ENCODE measurements at regions not wholly inside any gene's neighbourhood (a gene's known extent, or its start where the extent isn't known, plus 50 kb on each side); places are given as distances from the start of the nearest gene placed in this dataset.
"Not testable (repeated sequence)": the region's sequence is repeated elsewhere in the genome, so short reads cannot be mapped to it uniquely, and the experiment has no call there.

DNA sequence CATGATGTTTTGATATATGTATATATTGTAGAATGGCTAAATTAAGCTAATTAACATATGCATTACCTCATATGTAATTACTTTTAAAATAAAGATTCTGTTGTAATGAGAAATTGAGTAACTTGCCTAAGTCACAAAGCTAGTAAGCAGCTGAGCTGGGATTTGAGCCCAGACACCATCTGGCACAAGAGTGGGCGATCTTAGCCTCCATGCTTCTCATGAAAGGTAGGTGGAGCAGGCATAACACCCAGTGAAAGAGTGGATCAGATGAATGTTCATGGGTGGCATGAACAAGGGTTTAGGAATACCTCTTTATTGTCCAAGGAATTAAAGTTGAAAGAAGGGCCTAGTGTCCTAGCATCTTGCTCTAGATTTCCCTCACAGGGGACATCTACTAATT, 365.4 kb downstream of the TFAP2B start:
- no CpG with 5 or more reads among the region's 1 CpG for WGBS (ENCODE audit: extremely low coverage, insufficient coverage, low lambda C conversion rate)
- Histone ChIP-seq H3K4me2 (ENCODE audit: low read length) (no peak overlapping the region), H3K9ac (ENCODE audit: low read length) (no peak overlapping the region)

GRCh38 chr6:51193163-51193562, 374.5 kb downstream of the TFAP2B start:
- H3K18ac ChIP-seq (ENCODE audit: low read length); H4K5ac ChIP-seq (ENCODE audit: low read length); H2BK120ac ChIP-seq (ENCODE audit: low read depth, low read length); H3K27ac ChIP-seq (ENCODE audit: low read depth, low read length); H3K27me3 ChIP-seq (ENCODE audit: insufficient read depth, low read length, poor library complexity); H3K79me2 ChIP-seq (ENCODE audit: control insufficient read depth, insufficient read depth, low read length); H3K4me1 ChIP-seq (ENCODE audit: control insufficient read depth, low read depth, low read length); H4K8ac ChIP-seq (ENCODE audit: low read depth, low read length); H3K23ac ChIP-seq (ENCODE audit: low read length); H3K4ac ChIP-seq (ENCODE audit: low read depth, low read length); H2BK5ac ChIP-seq (ENCODE audit: low read length); H3K4me3 ChIP-seq (ENCODE audit: low read length); H3K56ac ChIP-seq (ENCODE audit: low read length); H2BK15ac ChIP-seq (replicated peaks; ENCODE audit: low read depth); H3K9ac ChIP-seq (ENCODE audit: low read length); H3K36me3 ChIP-seq (ENCODE audit: control insufficient read depth, insufficient read depth, low read length); H2AK5ac ChIP-seq (ENCODE audit: low read length); H3K79me1 ChIP-seq (ENCODE audit: low read length); H3K4me2 ChIP-seq (ENCODE audit: low read length); DNase-seq: not testable (repeated sequence)
- WGBS (ENCODE audit: extremely low coverage, insufficient coverage, low lambda C conversion rate), result no CpG with 5 or more reads among the region's 7 CpGs

More for the DNA sequence above, 365.4 kb downstream of the TFAP2B start:
- Histone ChIP-seq H3K18ac (ENCODE audit: low read length) (no peak overlapping the region), H2BK15ac (replicated peaks; ENCODE audit: low read depth) (no peak overlapping the region), H2BK5ac (ENCODE audit: low read length) (no peak overlapping the region), H3K4me1 (ENCODE audit: control insufficient read depth, low read depth, low read length) (no peaks in the 10 kb centered on the region), H3K23ac (ENCODE audit: low read length) (peak overlapping the region; percentile 66), H3K36me3 (ENCODE audit: control insufficient read depth, insufficient read depth, low read length) (no peaks in the 10 kb centered on the region), H3K79me1 (ENCODE audit: low read length) (no peaks in the 10 kb centered on the region), H2BK120ac (ENCODE audit: low read depth, low read length) (no peak overlapping the region), H3K56ac (ENCODE audit: low read length) (no peak overlapping the region), H3K27ac (ENCODE audit: low read depth, low read length) (no peak overlapping the region), H4K5ac (ENCODE audit: low read length) (no peak overlapping the region), H3K4me3 (ENCODE audit: low read length) (no peak overlapping the region), H4K8ac (ENCODE audit: low read depth, low read length) (no peak overlapping the region), H2AK5ac (ENCODE audit: low read length) (no peak overlapping the region), H3K79me2 (ENCODE audit: control insufficient read depth, insufficient read depth, low read length) (no peaks in the 10 kb centered on the region), H3K27me3 (ENCODE audit: insufficient read depth, low read length, poor library complexity) (no peaks in the 10 kb centered on the region), H3K4ac (ENCODE audit: low read depth, low read length) (no peak overlapping the region)
- no peak for DNase-seq

GRCh38 chr6:51199105-51199552, 380.5 kb downstream of the TFAP2B start:
- H3K56ac ChIP-seq (ENCODE audit: low read length), result no peak overlapping the region
- H3K23ac ChIP-seq (ENCODE audit: low read length), result no peak overlapping the region
- no peaks in the 10 kb centered on the region for H3K27me3 ChIP-seq (ENCODE audit: insufficient read depth, low read length, poor library complexity)
- no peak overlapping the region for H4K8ac ChIP-seq (ENCODE audit: low read depth, low read length)
- H3K36me3 ChIP-seq (ENCODE audit: control insufficient read depth, insufficient read depth, low read length), result no peaks in the 10 kb centered on the region
- no peak overlapping the region for H3K4me3 ChIP-seq (ENCODE audit: low read length)
- no peak overlapping the region for H2BK5ac ChIP-seq (ENCODE audit: low read length)
- no peaks in the 10 kb centered on the region for H3K79me1 ChIP-seq (ENCODE audit: low read length)
- no peaks in the 10 kb centered on the region for H3K4me1 ChIP-seq (ENCODE audit: control insufficient read depth, low read depth, low read length)
- DNase-seq, result no peak
- H3K9ac ChIP-seq (ENCODE audit: low read length), result no peak overlapping the region
- no peak overlapping the region for H3K4me2 ChIP-seq (ENCODE audit: low read length)
- H3K4ac ChIP-seq (ENCODE audit: low read depth, low read length), result no peak overlapping the region
- H3K27ac ChIP-seq (ENCODE audit: low read depth, low read length), result no peak overlapping the region
- no peak overlapping the region for H2BK120ac ChIP-seq (ENCODE audit: low read depth, low read length)
- H2AK5ac ChIP-seq (ENCODE audit: low read length), result no peak overlapping the region
- H4K5ac ChIP-seq (ENCODE audit: low read length), result no peak overlapping the region
- H3K79me2 ChIP-seq (ENCODE audit: control insufficient read depth, insufficient read depth, low read length), result no peaks in the 10 kb centered on the region
- no peak overlapping the region for H2BK15ac ChIP-seq (replicated peaks; ENCODE audit: low read depth)
- no peak overlapping the region for H3K18ac ChIP-seq (ENCODE audit: low read length)
- WGBS (ENCODE audit: extremely low coverage, insufficient coverage, low lambda C conversion rate), result no CpG with 5 or more reads among the region's 2 CpGs

DNA sequence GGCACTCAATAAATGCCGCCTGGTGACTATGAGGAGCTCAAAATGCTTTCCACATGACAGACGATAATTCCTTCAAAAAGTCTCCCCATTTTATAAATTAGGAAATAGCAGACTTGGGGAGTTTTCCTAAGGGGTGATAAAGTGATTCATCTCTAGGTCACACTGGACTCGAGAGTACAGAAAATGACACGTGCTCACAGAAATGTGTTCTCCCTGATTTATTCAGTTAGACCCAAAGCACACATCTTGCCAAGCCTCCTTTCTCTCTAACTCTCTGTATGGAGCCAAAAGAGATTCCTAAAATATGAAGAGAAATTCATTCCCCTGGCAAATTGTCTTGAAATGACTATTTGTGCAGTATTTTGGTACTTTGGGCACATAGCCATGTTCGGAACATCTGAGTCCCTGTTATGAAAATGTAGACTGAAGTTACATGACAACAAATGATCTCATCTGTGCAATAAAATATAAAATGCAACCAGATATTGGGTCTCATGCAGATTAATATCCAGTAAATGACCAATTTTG, 381.1 kb downstream of the TFAP2B start:
- Histone ChIP-seq H2AK5ac (ENCODE audit: low read length) (no peak overlapping the region), H4K8ac (ENCODE audit: low read depth, low read length) (no peak overlapping the region), H2BK15ac (replicated peaks; ENCODE audit: low read depth) (no peak overlapping the region), H3K79me1 (ENCODE audit: low read length) (no peaks in the 10 kb centered on the region), H3K9ac (ENCODE audit: low read length) (no peak overlapping the region), H3K4me1 (ENCODE audit: control insufficient read depth, low read depth, low read length) (no peaks in the 10 kb centered on the region), H3K23ac (ENCODE audit: low read length) (no peak overlapping the region), H3K18ac (ENCODE audit: low read length) (no peak overlapping the region), H3K4ac (ENCODE audit: low read depth, low read length) (no peak overlapping the region), H3K4me3 (ENCODE audit: low read length) (no peak overlapping the region), H3K79me2 (ENCODE audit: control insufficient read depth, insufficient read depth, low read length) (no peaks in the 10 kb centered on the region), H3K56ac (ENCODE audit: low read length) (no peak overlapping the region), H3K4me2 (ENCODE audit: low read length) (no peak overlapping the region), H2BK120ac (ENCODE audit: low read depth, low read length) (no peak overlapping the region), H3K27ac (ENCODE audit: low read depth, low read length) (no peak overlapping the region), H3K27me3 (ENCODE audit: insufficient read depth, low read length, poor library complexity) (no peaks in the 10 kb centered on the region), H3K36me3 (ENCODE audit: control insufficient read depth, insufficient read depth, low read length) (no peaks in the 10 kb centered on the region), H4K5ac (ENCODE audit: low read length) (no peak overlapping the region), H2BK5ac (ENCODE audit: low read length) (no peak overlapping the region)
- no peak for DNase-seq
- WGBS (ENCODE audit: extremely low coverage, insufficient coverage, low lambda C conversion rate), result no CpG with 5 or more reads among the region's 5 CpGs

DNA sequence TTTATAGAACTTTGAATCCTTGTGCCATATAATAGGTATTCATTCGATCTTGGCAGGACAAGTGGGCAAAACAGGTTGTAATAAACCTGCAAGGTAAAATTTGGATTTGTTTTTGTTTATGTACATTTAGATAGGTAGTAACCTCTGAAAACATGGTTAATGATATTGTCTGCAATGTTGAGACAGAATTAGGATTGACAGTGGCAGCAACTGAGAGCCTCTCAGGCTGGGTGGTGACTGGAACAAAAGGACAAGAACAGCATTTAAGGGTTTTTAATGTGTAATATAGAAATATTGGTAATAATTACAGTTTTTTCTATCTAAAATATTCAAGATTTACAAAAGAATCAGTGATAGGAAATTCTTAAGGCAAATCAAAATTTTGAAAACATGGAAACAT, 382.0 kb downstream of the TFAP2B start:
- H3K4me2 ChIP-seq (ENCODE audit: low read length), result no peak overlapping the region
- no CpG with 5 or more reads among the region's 1 CpG for WGBS (ENCODE audit: extremely low coverage, insufficient coverage, low lambda C conversion rate)

DNA sequence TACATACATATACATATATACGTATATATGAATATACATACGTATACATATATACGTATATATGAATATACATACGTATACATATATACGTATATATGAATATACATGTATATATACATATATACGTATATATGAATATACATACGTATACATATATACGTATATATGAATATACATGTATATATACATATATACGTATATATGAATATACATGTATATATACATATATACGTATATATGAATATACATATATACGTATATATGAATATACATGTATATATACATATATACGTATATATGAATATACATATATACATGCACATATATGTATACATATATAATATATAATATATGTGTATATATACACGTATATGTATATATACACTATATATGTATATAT, 384.0 kb downstream of the TFAP2B start:
- H3K79me1 ChIP-seq (ENCODE audit: low read length); H2AK5ac ChIP-seq (ENCODE audit: low read length); H3K18ac ChIP-seq (ENCODE audit: low read length); H3K56ac ChIP-seq (ENCODE audit: low read length); H2BK120ac ChIP-seq (ENCODE audit: low read depth, low read length); H2BK5ac ChIP-seq (ENCODE audit: low read length); H3K27ac ChIP-seq (ENCODE audit: low read depth, low read length); H3K27me3 ChIP-seq (ENCODE audit: insufficient read depth, low read length, poor library complexity); H3K4ac ChIP-seq (ENCODE audit: low read depth, low read length); H3K79me2 ChIP-seq (ENCODE audit: control insufficient read depth, insufficient read depth, low read length); H2BK15ac ChIP-seq (replicated peaks; ENCODE audit: low read depth); H3K23ac ChIP-seq (ENCODE audit: low read length); H4K8ac ChIP-seq (ENCODE audit: low read depth, low read length); H3K36me3 ChIP-seq (ENCODE audit: control insufficient read depth, insufficient read depth, low read length); H3K9ac ChIP-seq (ENCODE audit: low read length); H3K4me1 ChIP-seq (ENCODE audit: control insufficient read depth, low read depth, low read length); H3K4me2 ChIP-seq (ENCODE audit: low read length); H3K4me3 ChIP-seq (ENCODE audit: low read length); H4K5ac ChIP-seq (ENCODE audit: low read length); DNase-seq: not testable (repeated sequence)
- no CpG with 5 or more reads among the region's 13 CpGs for WGBS (ENCODE audit: extremely low coverage, insufficient coverage, low lambda C conversion rate)

More for the DNA sequence above, 382.0 kb downstream of the TFAP2B start:
- H3K18ac ChIP-seq (ENCODE audit: low read length), result no peak overlapping the region
- no peak overlapping the region for H2BK120ac ChIP-seq (ENCODE audit: low read depth, low read length)
- no peaks in the 10 kb centered on the region for H3K79me1 ChIP-seq (ENCODE audit: low read length)
- H3K4ac ChIP-seq (ENCODE audit: low read depth, low read length), result no peak overlapping the region
- H2BK5ac ChIP-seq (ENCODE audit: low read length), result no peak overlapping the region
- no peaks in the 10 kb centered on the region for H3K4me1 ChIP-seq (ENCODE audit: control insufficient read depth, low read depth, low read length)
- H3K23ac ChIP-seq (ENCODE audit: low read length), result no peak overlapping the region
- no peaks in the 10 kb centered on the region for H3K36me3 ChIP-seq (ENCODE audit: control insufficient read depth, insufficient read depth, low read length)
- no peak overlapping the region for H4K5ac ChIP-seq (ENCODE audit: low read length)
- no peak for DNase-seq
- no peak overlapping the region for H3K27ac ChIP-seq (ENCODE audit: low read depth, low read length)
- H3K9ac ChIP-seq (ENCODE audit: low read length), result no peak overlapping the region
- H3K4me3 ChIP-seq (ENCODE audit: low read length), result no peak overlapping the region
- H3K79me2 ChIP-seq (ENCODE audit: control insufficient read depth, insufficient read depth, low read length), result no peaks in the 10 kb centered on the region
- no peaks in the 10 kb centered on the region for H3K27me3 ChIP-seq (ENCODE audit: insufficient read depth, low read length, poor library complexity)
- H2AK5ac ChIP-seq (ENCODE audit: low read length), result no peak overlapping the region
- H4K8ac ChIP-seq (ENCODE audit: low read depth, low read length), result no peak overlapping the region
- no peak overlapping the region for H2BK15ac ChIP-seq (replicated peaks; ENCODE audit: low read depth)
- no peak overlapping the region for H3K56ac ChIP-seq (ENCODE audit: low read length)

All from mesendoderm (in vitro differentiated cells).